Liver (tissue), 8 donors: ENCODE measurements at regions not wholly inside any gene's neighbourhood (a gene's known extent, or its start where the extent isn't known, plus 50 kb on each side); places are given as distances from the start of the nearest gene placed in this dataset.

Source experiments
- DNase-seq: peaks from one replicate; pipeline ENCODE4 v3.0.0-alpha.2; 2017; ENCODE audit warnings: low spot score
- H3K27ac ChIP-seq, 2 donors: one replicate each; pipeline ENCODE4 v1.7.0; 2013; ENCODE audit warnings: inconsistent platforms in 2 of 2, low read length in 2 of 2, control low read depth in 1 of 2, low read depth in 1 of 2, mild to moderate bottlenecking in 1 of 2
- H3K27me3 ChIP-seq, 4 donors: one replicate each; pipeline versions ENCODE4 v1.6.1 to v1.7.0; 2013; ENCODE audit warnings: low read length in 3 of 4, inconsistent platforms in 1 of 4, mild to moderate bottlenecking in 1 of 4, moderate library complexity in 1 of 4; ENCODE audit not compliant: control insufficient read depth in 4 of 4, insufficient read depth in 4 of 4
- H3K36me3 ChIP-seq, 4 donors: one replicate each; pipeline versions ENCODE4 v1.6.1 to v1.7.0; 2013; ENCODE audit warnings: low read length in 3 of 4, mild to moderate bottlenecking in 3 of 4, low read depth in 1 of 4, moderate library complexity in 1 of 4; ENCODE audit not compliant: control insufficient read depth in 4 of 4, insufficient read depth in 3 of 4
- H3K4me1 ChIP-seq, 4 donors: one replicate each; pipeline versions ENCODE4 v1.6.1 to v1.7.0; 2013; ENCODE audit warnings: low read length in 3 of 4, mild to moderate bottlenecking in 3 of 4, moderate library complexity in 1 of 4; ENCODE audit not compliant: control insufficient read depth in 4 of 4, insufficient read depth in 4 of 4
- H3K4me3 ChIP-seq, 3 donors: one replicate each; pipeline versions ENCODE4 v1.6.1 to v1.7.0; 2013; ENCODE audit warnings: low read length in 3 of 3, control low read depth in 1 of 3, low read depth in 1 of 3, mild to moderate bottlenecking in 1 of 3
- H3K9ac ChIP-seq, 2 donors: one replicate each; pipeline ENCODE4 v1.7.0; 2013; ENCODE audit warnings: low read length in 2 of 2, mild to moderate bottlenecking in 2 of 2, moderate library complexity in 2 of 2, control low read depth in 1 of 2, low read depth in 1 of 2
- H3K9me3 ChIP-seq, 4 donors: one replicate each; pipeline versions ENCODE4 v1.6.1 to v1.7.0; 2013; ENCODE audit warnings: low read length in 3 of 4; ENCODE audit not compliant: control insufficient read depth in 4 of 4
- EGR1 ChIP-seq, 2 donors: IDR thresholded peaks; 2 replicates each; pipeline ENCODE4 v1.6.1; 2016 to 2018; ENCODE audit warnings: antibody characterized with exemption in 2 of 2, low read depth in 2 of 2
- FOXA1 ChIP-seq: IDR thresholded peaks from 2 replicates; pipeline ENCODE4 v1.6.1; 2016; ENCODE audit warnings: antibody characterized with exemption
- FOXA2 ChIP-seq: IDR thresholded peaks from 2 replicates; pipeline ENCODE4 v1.6.1; 2016; ENCODE audit warnings: antibody characterized with exemption
- HNF4A ChIP-seq, 2 donors: conservative IDR thresholded peaks; 2 replicates each; pipeline ENCODE4 v1.6.1; 2016; ENCODE audit warnings: antibody characterized with exemption in 2 of 2, mild to moderate bottlenecking in 2 of 2
- HNF4G ChIP-seq: IDR thresholded peaks from 2 replicates; pipeline ENCODE4 v1.6.1; 2016; ENCODE audit warnings: antibody characterized with exemption
- NR2F2 ChIP-seq: IDR thresholded peaks from 2 replicates; pipeline ENCODE4 v1.6.1; 2016; ENCODE audit warnings: antibody characterized with exemption
- RAD21 ChIP-seq, 2 donors: IDR thresholded peaks; 2 replicates each; pipeline ENCODE4 v1.6.1; 2016; ENCODE audit warnings: antibody characterized with exemption in 2 of 2, mild to moderate bottlenecking in 2 of 2
- RXRA ChIP-seq, 2 donors: IDR thresholded peaks; 2 replicates each; pipeline ENCODE4 v1.6.1; 2017 to 2018; ENCODE audit warnings: antibody characterized with exemption in 2 of 2, mild to moderate bottlenecking in 1 of 2
- SP1 ChIP-seq: IDR thresholded peaks from 2 replicates; pipeline ENCODE4 v1.6.1; 2018; ENCODE audit warnings: antibody characterized with exemption, mild to moderate bottlenecking
- TAF1 ChIP-seq: conservative IDR thresholded peaks from 2 replicates; pipeline ENCODE4 v1.6.1; 2016; ENCODE audit warnings: antibody characterized with exemption, mild to moderate bottlenecking
- WGBS: extraction: QIAGEN DNeasy Blood & Tissue Kit; methylation state at CpG from one replicate; pipeline ENCODE4 v1.1.7; 2013; 5-methylcytosine and 5-hydroxymethylcytosine counted together
- TF ChIP-seq, protein P1 (sequence below): fragments of 150-350 bp; IDR thresholded peaks from 2 replicates; pipeline ENCODE4 v1.5.1; 2017; ENCODE audit warnings: improper control_type of control experiment, low read depth, low read length; ENCODE audit not compliant: missing input control
- TF ChIP-seq, protein P2 (sequence below): IDR thresholded peaks from 2 replicates; pipeline ENCODE4 v1.6.1; 2016; ENCODE audit warnings: antibody characterized with exemption
- TF ChIP-seq, protein P3 (sequence below): IDR thresholded peaks from 2 replicates; pipeline ENCODE4 v1.6.1; 2016; ENCODE audit warnings: antibody characterized with exemption
- TF ChIP-seq, protein P4 (sequence below): IDR thresholded peaks from 2 replicates; pipeline ENCODE4 v1.6.1; 2016; ENCODE audit warnings: antibody characterized with exemption
- TF ChIP-seq, protein P5 (sequence below): IDR thresholded peaks from 2 replicates; pipeline ENCODE4 v1.6.1; 2016; ENCODE audit warnings: antibody characterized with exemption, mild to moderate bottlenecking
- donor health status: healthy.
- donor health status: healthy.
- donor health status: healthy.
- donor health status: healthy.
- donor health status: healthy.

DNA sequence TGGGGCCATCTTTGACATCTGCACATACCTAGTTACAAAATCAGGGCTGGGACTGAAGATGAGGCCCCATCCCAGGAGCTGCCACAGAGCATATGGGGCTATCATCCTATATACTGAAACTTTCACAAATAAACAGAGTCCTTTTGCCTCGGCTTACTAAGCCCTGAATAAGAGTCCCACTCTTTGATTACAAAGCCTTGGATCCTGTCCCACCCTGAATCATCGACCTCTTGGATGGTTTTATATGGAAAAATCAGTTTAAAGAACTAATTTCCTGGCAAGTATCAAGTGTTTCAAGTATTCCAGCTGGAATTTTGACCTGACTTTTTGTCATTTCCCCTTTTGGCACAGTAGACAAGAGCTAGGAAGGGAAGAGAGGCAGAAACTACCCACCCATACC, 331.3 kb upstream of the FRG2C start:
- H3K4me1 ChIP-seq: no peaks in the 10 kb centered on the region
- no peaks in the 10 kb centered on the region for H3K9me3 ChIP-seq
- H3K27ac ChIP-seq: no peak overlapping the region
- WGBS: 36% methylated on average over 2 of the region's 2 CpGs
- no peak overlapping the region for H3K4me3 ChIP-seq
- H3K36me3 ChIP-seq: no peaks in the 10 kb centered on the region
- no peak for DNase-seq
- TF ChIP-seq EGR1 (IDR thresholded peaks at IDR 0.05; ENCODE audit: low read depth in 2 of 2) (no peak), TAF1 (no peak), RXRA (IDR thresholded peaks at IDR 0.05) (no peak), RAD21 (IDR thresholded peaks at IDR 0.05) (no peak), SP1 (no peak), HNF4G (no peak), HNF4A (conservative IDR thresholded peaks at IDR 0.05) (no peak), NR2F2 (no peak), FOXA2 (no peak), FOXA1 (no peak)
- TF ChIP-seq, protein P1, sequence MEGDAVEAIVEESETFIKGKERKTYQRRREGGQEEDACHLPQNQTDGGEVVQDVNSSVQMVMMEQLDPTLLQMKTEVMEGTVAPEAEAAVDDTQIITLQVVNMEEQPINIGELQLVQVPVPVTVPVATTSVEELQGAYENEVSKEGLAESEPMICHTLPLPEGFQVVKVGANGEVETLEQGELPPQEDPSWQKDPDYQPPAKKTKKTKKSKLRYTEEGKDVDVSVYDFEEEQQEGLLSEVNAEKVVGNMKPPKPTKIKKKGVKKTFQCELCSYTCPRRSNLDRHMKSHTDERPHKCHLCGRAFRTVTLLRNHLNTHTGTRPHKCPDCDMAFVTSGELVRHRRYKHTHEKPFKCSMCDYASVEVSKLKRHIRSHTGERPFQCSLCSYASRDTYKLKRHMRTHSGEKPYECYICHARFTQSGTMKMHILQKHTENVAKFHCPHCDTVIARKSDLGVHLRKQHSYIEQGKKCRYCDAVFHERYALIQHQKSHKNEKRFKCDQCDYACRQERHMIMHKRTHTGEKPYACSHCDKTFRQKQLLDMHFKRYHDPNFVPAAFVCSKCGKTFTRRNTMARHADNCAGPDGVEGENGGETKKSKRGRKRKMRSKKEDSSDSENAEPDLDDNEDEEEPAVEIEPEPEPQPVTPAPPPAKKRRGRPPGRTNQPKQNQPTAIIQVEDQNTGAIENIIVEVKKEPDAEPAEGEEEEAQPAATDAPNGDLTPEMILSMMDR: no peak
- TF ChIP-seq, protein P2, sequence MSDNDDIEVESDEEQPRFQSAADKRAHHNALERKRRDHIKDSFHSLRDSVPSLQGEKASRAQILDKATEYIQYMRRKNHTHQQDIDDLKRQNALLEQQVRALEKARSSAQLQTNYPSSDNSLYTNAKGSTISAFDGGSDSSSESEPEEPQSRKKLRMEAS: no peak
- TF ChIP-seq, protein P3, sequence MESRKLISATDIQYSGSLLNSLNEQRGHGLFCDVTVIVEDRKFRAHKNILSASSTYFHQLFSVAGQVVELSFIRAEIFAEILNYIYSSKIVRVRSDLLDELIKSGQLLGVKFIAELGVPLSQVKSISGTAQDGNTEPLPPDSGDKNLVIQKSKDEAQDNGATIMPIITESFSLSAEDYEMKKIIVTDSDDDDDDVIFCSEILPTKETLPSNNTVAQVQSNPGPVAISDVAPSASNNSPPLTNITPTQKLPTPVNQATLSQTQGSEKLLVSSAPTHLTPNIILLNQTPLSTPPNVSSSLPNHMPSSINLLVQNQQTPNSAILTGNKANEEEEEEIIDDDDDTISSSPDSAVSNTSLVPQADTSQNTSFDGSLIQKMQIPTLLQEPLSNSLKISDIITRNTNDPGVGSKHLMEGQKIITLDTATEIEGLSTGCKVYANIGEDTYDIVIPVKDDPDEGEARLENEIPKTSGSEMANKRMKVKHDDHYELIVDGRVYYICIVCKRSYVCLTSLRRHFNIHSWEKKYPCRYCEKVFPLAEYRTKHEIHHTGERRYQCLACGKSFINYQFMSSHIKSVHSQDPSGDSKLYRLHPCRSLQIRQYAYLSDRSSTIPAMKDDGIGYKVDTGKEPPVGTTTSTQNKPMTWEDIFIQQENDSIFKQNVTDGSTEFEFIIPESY: no peak
- TF ChIP-seq, protein P4, sequence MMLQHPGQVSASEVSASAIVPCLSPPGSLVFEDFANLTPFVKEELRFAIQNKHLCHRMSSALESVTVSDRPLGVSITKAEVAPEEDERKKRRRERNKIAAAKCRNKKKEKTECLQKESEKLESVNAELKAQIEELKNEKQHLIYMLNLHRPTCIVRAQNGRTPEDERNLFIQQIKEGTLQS: no peak
- TF ChIP-seq, protein P5, sequence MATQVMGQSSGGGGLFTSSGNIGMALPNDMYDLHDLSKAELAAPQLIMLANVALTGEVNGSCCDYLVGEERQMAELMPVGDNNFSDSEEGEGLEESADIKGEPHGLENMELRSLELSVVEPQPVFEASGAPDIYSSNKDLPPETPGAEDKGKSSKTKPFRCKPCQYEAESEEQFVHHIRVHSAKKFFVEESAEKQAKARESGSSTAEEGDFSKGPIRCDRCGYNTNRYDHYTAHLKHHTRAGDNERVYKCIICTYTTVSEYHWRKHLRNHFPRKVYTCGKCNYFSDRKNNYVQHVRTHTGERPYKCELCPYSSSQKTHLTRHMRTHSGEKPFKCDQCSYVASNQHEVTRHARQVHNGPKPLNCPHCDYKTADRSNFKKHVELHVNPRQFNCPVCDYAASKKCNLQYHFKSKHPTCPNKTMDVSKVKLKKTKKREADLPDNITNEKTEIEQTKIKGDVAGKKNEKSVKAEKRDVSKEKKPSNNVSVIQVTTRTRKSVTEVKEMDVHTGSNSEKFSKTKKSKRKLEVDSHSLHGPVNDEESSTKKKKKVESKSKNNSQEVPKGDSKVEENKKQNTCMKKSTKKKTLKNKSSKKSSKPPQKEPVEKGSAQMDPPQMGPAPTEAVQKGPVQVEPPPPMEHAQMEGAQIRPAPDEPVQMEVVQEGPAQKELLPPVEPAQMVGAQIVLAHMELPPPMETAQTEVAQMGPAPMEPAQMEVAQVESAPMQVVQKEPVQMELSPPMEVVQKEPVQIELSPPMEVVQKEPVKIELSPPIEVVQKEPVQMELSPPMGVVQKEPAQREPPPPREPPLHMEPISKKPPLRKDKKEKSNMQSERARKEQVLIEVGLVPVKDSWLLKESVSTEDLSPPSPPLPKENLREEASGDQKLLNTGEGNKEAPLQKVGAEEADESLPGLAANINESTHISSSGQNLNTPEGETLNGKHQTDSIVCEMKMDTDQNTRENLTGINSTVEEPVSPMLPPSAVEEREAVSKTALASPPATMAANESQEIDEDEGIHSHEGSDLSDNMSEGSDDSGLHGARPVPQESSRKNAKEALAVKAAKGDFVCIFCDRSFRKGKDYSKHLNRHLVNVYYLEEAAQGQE: no peak
- H3K27me3 ChIP-seq: no peaks in the 10 kb centered on the region
- H3K9ac ChIP-seq: no peak overlapping the region

DNA sequence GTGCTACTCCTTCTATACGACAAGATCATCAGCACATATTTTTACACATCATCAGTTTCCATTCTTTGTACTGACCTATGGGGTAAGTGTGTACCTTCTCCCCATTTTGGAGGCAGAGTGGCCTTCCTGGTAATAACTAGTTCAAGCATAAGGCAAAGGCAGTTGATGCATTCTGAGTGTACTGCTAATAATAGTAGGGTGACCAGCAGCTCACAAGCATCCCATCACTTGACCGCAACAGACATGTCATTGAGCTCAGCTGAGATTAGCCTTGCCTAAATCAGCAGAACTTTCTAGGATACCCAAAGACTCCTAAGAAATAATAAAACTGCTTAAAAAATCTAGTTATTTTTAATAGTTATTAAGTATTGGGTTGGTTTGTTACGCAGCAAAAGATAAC, 329.8 kb upstream of the FRG2C start:
- Histone ChIP-seq H3K27ac (no peak overlapping the region), H3K36me3 (no peaks in the 10 kb centered on the region), H3K4me3 (no peak overlapping the region), H3K4me1 (no peaks in the 10 kb centered on the region), H3K9me3 (no peaks in the 10 kb centered on the region), H3K9ac (no peak overlapping the region), H3K27me3 (no peaks in the 10 kb centered on the region)
- 89% methylated on average over 3 of the region's 3 CpGs for WGBS
- TF ChIP-seq, protein P1: no peak
- TF ChIP-seq NR2F2: no peak
- TF ChIP-seq, protein P3: no peak
- TF ChIP-seq, protein P4: no peak
- TF ChIP-seq SP1: no peak
- TF ChIP-seq RAD21 (IDR thresholded peaks at IDR 0.05): no peak
- TF ChIP-seq, protein P5: no peak
- DNase-seq: no peak
